Hematopoietic multipotent progenitor cell treated with erythropoietin and hydrocortisone succinate and interleukin-3 and kit ligand, for 15 days (in vitro differentiated cells): ENCODE measurements at regions not wholly inside any gene's neighbourhood (a gene's known extent, or its start where the extent isn't known, plus 50 kb on each side); places are given as distances from the start of the nearest gene placed in this dataset.

Experiments used
- DNase-seq: peaks from one replicate; pipeline ENCODE4 v3.0.0-alpha.2; 2015; ENCODE audit warnings: low spot score

DNA sequence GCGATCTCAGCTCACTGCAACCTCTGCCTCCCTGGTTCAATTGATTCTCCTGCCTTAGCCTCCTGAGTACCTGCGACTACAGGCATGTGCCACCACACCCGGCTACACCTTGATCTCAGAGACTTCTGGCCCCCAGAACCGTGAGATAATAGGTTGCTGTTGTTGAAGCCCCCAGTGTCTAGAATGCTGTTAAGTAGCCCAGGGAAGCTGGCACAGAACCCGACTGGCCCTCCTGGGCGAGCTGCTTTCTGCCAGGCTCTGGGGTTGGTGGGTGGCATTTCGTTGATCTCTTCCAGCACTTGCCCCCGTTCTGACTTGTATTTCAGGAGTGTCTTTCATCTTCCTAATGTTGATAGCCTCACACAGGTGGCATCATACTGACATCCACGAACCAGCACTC lies 807.1 kb downstream of the CDH9 start:
- DNase-seq = no peak

- no peak for DNase-seq
Observed at GRCh38 chr5:26229848-26230247, 808.5 kb downstream of the CDH9 start.

GRCh38 chr5:26227245-26227644 lies 811.1 kb downstream of the CDH9 start:
- no peak for DNase-seq

DNA sequence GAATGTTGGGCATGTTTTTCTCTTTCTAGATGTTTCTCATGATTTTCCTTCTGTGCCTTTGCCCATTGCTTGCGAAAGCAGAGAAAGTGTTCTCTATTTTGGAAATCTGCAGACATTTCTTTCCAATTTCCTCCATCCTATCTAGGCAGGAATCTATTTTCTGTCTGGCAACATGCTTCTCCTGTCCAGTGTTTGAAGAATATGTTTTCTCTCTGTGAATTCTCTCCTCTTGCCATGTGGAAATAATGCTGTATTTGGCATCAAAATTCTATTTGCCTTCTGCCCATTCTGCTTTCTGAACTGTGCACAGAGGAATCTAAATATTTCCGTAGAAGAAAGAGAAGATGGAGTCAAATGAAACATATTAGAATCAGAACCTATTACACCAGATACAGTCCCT lies 833.3 kb downstream of the CDH9 start:
- no peak for DNase-seq

- no peak for DNase-seq
Observed at GRCh38 chr5:26193626-26194025, 844.8 kb downstream of the CDH9 start.

DNA sequence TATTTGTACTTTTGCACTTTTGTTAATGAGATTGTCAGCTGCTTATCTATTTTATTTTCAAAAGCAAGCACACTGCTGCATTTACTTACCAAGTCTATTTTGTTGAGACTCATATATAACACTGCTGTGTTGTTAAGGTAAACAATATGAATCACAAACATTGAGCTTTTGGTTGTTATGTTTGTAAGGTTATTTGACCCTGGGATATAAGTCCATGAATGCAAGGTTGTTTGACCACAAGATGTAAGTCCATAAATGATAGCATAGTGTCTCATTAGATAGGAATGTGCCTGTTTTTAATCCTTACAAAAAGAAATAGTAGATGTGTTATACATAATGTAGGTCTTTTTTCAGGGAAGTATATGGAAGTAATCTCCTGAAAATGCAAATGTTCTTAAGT lies 845.9 kb downstream of the CDH9 start:
- no peak for DNase-seq

- DNase-seq = no peak
Observed at GRCh38 chr5:26181582-26181981, 856.8 kb downstream of the CDH9 start.

- no peak for DNase-seq
Observed at GRCh38 chr5:26148569-26149107, 889.7 kb downstream of the CDH9 start.

- no peak for DNase-seq
Observed at GRCh38 chr5:26143259-26143658, 895.1 kb downstream of the CDH9 start.

DNA sequence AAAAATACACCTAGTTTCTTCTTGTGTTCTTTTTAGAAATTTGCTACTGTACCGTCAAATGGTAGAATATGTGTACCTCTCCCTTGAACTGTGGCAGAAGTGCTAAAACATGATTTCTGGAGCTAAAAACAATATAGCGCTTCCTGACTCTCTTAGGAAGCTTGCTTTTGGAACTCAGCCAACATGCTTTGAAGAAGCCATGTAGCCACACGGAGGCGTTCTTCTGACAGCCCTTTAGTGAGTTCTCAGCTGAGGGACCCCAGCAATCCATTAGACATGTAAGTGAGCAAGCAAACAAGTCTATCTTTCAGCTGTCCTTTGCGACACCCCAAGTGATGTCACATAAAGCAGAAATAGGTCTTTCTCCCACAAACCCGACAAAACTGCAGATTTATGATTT lies 917.0 kb downstream of the CDH9 start:
- DNase-seq = no peak

DNA sequence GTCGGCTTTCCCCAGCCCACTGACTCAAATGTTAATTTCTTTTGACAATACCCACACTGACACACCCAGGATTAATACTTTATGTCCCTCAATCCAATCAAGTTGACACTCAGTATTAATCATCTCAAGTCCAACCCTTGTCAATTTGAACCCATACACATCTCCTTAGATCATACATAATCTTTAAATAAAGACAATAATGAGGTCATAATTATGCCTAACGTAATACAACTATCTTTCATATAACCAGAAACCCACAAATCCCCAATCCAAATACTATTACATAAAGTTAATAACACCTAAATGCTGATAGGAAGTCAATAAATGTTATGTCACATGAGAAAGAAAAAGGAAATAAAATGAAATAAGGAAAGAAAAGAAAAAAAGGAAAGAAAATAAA lies 934.2 kb downstream of the CDH9 start:
- DNase-seq = no peak

DNA sequence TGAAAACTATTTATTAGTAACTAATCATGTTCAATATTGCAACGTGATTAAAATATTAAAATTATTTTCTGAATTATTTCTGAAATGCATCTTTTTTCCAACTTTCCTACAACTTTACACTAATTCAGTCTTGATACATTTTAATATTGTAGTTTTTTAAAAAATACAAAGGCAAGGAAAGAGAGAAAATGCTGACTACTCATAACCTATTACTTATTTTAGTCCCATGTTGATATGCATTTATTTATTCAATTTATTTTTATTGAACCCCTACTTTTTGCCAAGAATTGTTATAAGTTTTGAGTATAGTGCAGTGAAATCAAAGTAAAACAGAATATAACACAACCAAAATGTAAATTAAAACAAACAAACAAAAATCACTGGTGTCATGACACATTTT lies 978.2 kb downstream of the CDH9 start:
- no peak for DNase-seq

- DNase-seq = no peak
Observed at GRCh38 chr5:26054594-26054993, 983.8 kb downstream of the CDH9 start.

- no peak for DNase-seq
Observed at GRCh38 chr5:26034813-26035212, 1003.6 kb downstream of the CDH9 start.

GRCh38 chr5:26031481-26031880 lies 1006.9 kb downstream of the CDH9 start:
- no peak for DNase-seq

DNA sequence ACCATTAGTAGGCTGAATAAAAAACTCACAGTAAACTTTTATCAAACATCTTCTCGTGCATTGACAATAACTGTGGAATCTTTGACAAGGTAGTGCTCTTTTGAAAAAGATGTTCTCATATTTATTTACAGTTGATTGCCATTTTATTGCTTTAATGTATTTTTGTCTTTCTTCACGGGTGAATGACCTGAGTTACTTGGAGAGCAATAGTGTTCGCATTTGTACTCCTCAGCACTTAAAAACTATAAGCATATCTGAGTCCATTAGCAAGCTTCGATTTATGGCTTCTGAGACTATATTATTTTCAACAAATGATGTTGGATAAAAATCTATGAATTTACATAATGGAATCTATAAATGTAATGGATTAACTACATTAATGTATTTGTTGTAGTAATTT lies 1012.3 kb downstream of the CDH9 start:
- DNase-seq = no peak

DNA sequence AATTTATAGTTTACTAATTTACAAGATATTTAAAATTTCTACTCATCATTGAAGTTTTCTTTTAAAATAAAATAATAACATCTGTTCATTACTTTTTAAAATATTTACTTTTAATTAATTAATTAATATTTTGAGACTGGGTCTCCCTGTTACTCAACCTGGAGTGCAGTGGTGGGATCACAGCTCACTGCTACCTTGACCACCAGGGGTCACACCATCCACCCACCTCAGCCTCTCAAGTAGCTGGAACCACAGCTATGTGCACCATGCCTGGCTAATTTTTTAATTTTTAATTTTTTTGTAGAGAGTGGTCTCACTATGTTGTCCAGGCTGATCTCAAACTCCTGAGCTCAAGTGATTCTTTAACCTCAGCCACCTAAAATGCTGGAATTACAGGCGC lies 1013.6 kb downstream of the CDH9 start:
- DNase-seq = no peak

DNA sequence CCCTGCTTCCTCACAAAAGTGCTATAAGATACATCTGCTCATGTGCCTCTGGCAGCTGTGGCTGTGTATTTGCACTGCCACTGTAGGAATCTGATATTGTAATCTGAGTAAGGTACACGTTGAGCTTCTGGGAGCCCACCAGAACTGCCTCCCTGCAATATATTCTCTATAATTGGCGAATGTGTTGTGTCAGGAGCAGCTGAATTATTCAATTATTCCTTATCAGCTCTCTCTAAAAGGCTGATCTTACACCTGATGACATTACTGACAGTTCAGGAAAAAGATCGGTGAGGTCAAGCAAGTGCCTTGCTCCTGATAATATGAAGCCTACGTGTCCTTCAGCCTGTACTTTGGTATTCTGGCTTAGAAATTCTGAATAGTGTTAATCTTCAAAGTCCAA lies 1015.0 kb downstream of the CDH9 start:
- DNase-seq = no peak

- DNase-seq = no peak
Observed at GRCh38 chr5:26014206-26014605, 1024.2 kb downstream of the CDH9 start.

DNA sequence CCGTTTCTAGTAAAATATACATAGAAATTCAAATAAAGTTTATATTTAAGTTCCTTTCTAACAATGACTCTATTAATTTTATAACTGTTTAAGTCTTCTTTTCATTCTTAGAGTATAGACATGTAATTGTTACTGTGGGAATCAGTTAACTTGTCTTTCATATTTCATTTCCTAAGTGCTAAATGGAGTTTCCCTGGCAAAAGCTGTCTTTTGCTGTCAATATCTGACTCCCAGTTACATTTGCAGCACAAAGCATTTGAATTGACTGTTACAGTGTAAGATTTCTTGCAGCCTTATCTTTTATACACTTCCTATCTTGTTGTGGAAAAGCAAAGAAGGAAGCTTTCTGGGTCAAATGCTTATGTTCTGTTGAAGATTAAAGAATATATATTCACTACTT lies 1026.3 kb downstream of the CDH9 start:
- no peak for DNase-seq

- no peak for DNase-seq
Observed at GRCh38 chr5:26009742-26010141, 1028.6 kb downstream of the CDH9 start.

- no peak for DNase-seq
Observed at GRCh38 chr5:26003966-26004365, 1034.4 kb downstream of the CDH9 start.

- DNase-seq = no peak
Observed at GRCh38 chr5:25995209-25995608, 1043.2 kb downstream of the CDH9 start.

GRCh38 chr5:25993701-25994100 lies 1044.7 kb downstream of the CDH9 start:
- DNase-seq = no peak

- no peak for DNase-seq
Observed at GRCh38 chr5:25991639-25992038, 1046.7 kb downstream of the CDH9 start.
